Neuronal stem cell (in vitro differentiated cells): ENCODE measurements at regions not wholly inside any gene's neighbourhood (a gene's known extent, or its start where the extent isn't known, plus 50 kb on each side); places are given as distances from the start of the nearest gene placed in this dataset.

Experiments used
- DNase-seq: peaks from one replicate; pipeline ENCODE4 v3.0.0-alpha.2; 2013; ENCODE audit warnings: low spot score
- H2AFZ ChIP-seq: one replicate; pipeline ENCODE4 v1.6.1; 2013; ENCODE audit warnings: mild to moderate bottlenecking, low read length, inconsistent platforms
- H2AK5ac ChIP-seq: 2 replicates; pipeline ENCODE4 v1.6.1; 2013; ENCODE audit warnings: low read depth, mild to moderate bottlenecking, inconsistent platforms, low read length, moderate library complexity, mixed read lengths
- H2BK120ac ChIP-seq: 2 replicates; pipeline ENCODE4 v1.6.1; 2013; ENCODE audit warnings: low read depth, mild to moderate bottlenecking, inconsistent platforms, low read length, moderate library complexity, mixed read lengths
- H2BK12ac ChIP-seq: one replicate; pipeline ENCODE4 v1.6.1; 2013; ENCODE audit warnings: low read length, inconsistent platforms
- H2BK15ac ChIP-seq: 2 replicates; pipeline ENCODE4 v1.6.1; 2013; ENCODE audit warnings: mild to moderate bottlenecking, low read length, inconsistent platforms, mixed read lengths
- H2BK5ac ChIP-seq: one replicate; pipeline ENCODE4 v1.6.1; 2013; ENCODE audit warnings: inconsistent platforms, mild to moderate bottlenecking, low read length, moderate library complexity
- H3K14ac ChIP-seq: one replicate; pipeline ENCODE4 v1.6.1; 2013; ENCODE audit warnings: low read length, inconsistent platforms
- H3K18ac ChIP-seq: 2 replicates; pipeline ENCODE4 v1.6.1; 2013; ENCODE audit warnings: low read length, inconsistent platforms
- H3K23ac ChIP-seq: 2 replicates; pipeline ENCODE4 v1.6.1; 2013; ENCODE audit warnings: low read depth, mild to moderate bottlenecking, mixed read lengths, low read length, inconsistent platforms; ENCODE audit not compliant: poor library complexity
- H3K27ac ChIP-seq: replicated peaks from 3 replicates; pipeline ENCODE4 v1.5.1; 2013; ENCODE audit warnings: low read length, inconsistent platforms
- H3K27me3 ChIP-seq, 3 experiments: 2 replicates each; pipeline ENCODE4 v1.6.1; 2013; ENCODE audit warnings: low read length in 3 of 3, mild to moderate bottlenecking in 2 of 3, inconsistent platforms in 1 of 3, low read depth in 1 of 3, mixed read lengths in 1 of 3, moderate library complexity in 1 of 3; ENCODE audit not compliant: control insufficient read depth in 3 of 3, insufficient read depth in 3 of 3
- H3K36me3 ChIP-seq, 2 donors: replicated peaks in 1 of 2; 2 replicates each; pipeline ENCODE4 v1.6.1; 2013; ENCODE audit warnings: low read length in 2 of 2; ENCODE audit not compliant: control insufficient read depth in 2 of 2, insufficient read depth in 2 of 2
- H3K4ac ChIP-seq: 2 replicates; pipeline ENCODE4 v1.6.1; 2013; ENCODE audit warnings: inconsistent platforms, mild to moderate bottlenecking, low read length, moderate library complexity
- H3K4me1 ChIP-seq, 2 donors: 1 replicate in 1 of 2; 2 replicates in 1 of 2; pipeline ENCODE4 v1.6.1; 2013; ENCODE audit warnings: low read length in 2 of 2, low read depth in 1 of 2; ENCODE audit not compliant: control insufficient read depth in 2 of 2, insufficient read depth in 1 of 2
- H3K4me2 ChIP-seq: one replicate; pipeline ENCODE4 v1.6.1; 2013; ENCODE audit warnings: mild to moderate bottlenecking, low read length, inconsistent platforms; ENCODE audit not compliant: insufficient read depth, poor library complexity, severe bottlenecking
- H3K4me3 ChIP-seq, 2 donors: 2 replicates each; pipeline ENCODE4 v1.5.1; 2013; ENCODE audit warnings: low read length in 2 of 2, mild to moderate bottlenecking in 2 of 2, inconsistent platforms in 1 of 2, moderate library complexity in 1 of 2
- H3K79me1 ChIP-seq: one replicate; pipeline ENCODE4 v1.6.1; 2013; ENCODE audit warnings: low read depth, mild to moderate bottlenecking, inconsistent platforms, low read length, moderate library complexity
- H3K9ac ChIP-seq: one replicate; pipeline ENCODE4 v1.6.1; 2013; ENCODE audit warnings: mild to moderate bottlenecking, low read depth, low read length, inconsistent platforms; ENCODE audit not compliant: poor library complexity
- H3K9me3 ChIP-seq, 2 donors: replicated peaks in 1 of 2; 2 replicates each; pipeline versions ENCODE3 to v1.6.1; 2013; ENCODE audit warnings: low read length in 2 of 2, mild to moderate bottlenecking in 2 of 2, inconsistent platforms in 1 of 2, low read depth in 1 of 2, mixed read lengths in 1 of 2, moderate library complexity in 1 of 2; ENCODE audit not compliant: control insufficient read depth in 2 of 2, insufficient read depth in 1 of 2
- H4K8ac ChIP-seq: one replicate; pipeline ENCODE4 v1.6.1; 2013; ENCODE audit warnings: low read depth, mild to moderate bottlenecking, inconsistent platforms, low read length, moderate library complexity
- H4K91ac ChIP-seq: one replicate; pipeline ENCODE4 v1.6.1; 2013; ENCODE audit warnings: low read length, low read depth, mild to moderate bottlenecking, inconsistent platforms; ENCODE audit not compliant: poor library complexity
- WGBS, 2 donors: extraction: QIAGEN DNeasy Blood & Tissue Kit; methylation state at CpG; one replicate each; pipeline ENCODE4 v1.1.7; 2013; ENCODE audit warnings: missing lambda C conversion rate in 2 of 2, mixed read lengths in 1 of 2; ENCODE audit not compliant: insufficient read length in 2 of 2, insufficient replicate concordance in 1 of 2; ENCODE audit errors: extremely low coverage in 2 of 2; 5-methylcytosine and 5-hydroxymethylcytosine counted together

DNA sequence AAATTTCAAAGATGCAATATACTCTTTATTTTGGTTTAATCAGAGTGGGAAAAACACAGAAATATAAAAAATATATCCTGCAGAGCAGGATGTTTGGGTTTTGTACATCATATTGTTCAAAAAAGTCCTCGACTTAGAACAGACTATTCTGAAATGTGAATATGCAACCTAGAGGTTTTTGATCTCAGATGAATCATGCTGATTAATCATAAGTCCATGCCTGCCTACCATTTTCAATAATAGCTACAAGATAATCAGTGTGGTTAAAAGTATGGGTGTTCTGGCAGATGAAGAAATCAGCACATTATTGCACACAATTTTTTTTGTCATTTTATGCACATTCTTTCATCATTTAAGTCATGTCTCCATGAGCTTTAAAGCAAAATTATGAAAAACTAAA lies 1261.0 kb upstream of the NXPH2 start:
- Histone ChIP-seq H2AK5ac (no peak overlapping the region), H3K9me3 (peaks cover 0 to 2% of the 10 kb centered on the region in 2 donors), H2BK15ac (no peak overlapping the region), H3K4ac (no peak overlapping the region), H3K27ac (no peak overlapping the region), H2AFZ (no peak overlapping the region), H2BK5ac (no peak overlapping the region), H3K18ac (no peak overlapping the region), H4K91ac (no peak overlapping the region), H3K79me1 (no peaks in the 10 kb centered on the region), H3K27me3 (no peaks in the 10 kb centered on the region), H3K14ac (no peak overlapping the region), H3K23ac (no peak overlapping the region), H3K9ac (no peak overlapping the region), H2BK120ac (no peak overlapping the region), H3K4me2 (no peak overlapping the region), H3K36me3 (no peaks in the 10 kb centered on the region), H3K4me1 (no peaks in the 10 kb centered on the region), H4K8ac (no peak overlapping the region), H3K4me3 (no peak overlapping the region), H2BK12ac (no peak overlapping the region)
- no peak for DNase-seq
- WGBS, 2 donors = no CpG with 5 or more reads among the region's 1 CpG

DNA sequence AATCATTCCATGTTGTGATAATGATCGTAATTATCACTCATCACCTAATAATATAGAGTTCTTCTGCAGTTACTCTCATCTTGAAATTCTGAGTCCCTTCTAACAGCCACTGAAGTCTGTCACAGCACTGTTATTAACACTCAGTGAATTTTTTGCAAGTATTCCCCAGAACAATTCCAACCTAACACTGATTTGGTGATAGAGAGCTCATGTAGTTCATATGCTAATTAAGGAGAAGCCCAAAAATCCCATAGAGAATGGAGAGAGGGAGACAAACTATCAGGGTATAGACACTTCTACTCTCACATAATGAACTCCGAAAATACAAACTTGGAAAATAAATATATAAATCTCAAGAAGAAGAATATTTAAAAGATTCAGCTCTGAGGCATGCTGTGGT lies 1253.4 kb upstream of the NXPH2 start:
- no peak overlapping the region for H2BK120ac ChIP-seq
- no peak overlapping the region for H3K4ac ChIP-seq
- H3K18ac ChIP-seq = no peak overlapping the region
- no peak overlapping the region for H4K91ac ChIP-seq
- WGBS, 2 donors = no CpG with 5 or more reads among the region's 2 CpGs
- no peaks in the 10 kb centered on the region for H3K79me1 ChIP-seq
- H2BK12ac ChIP-seq = no peak overlapping the region
- H3K23ac ChIP-seq = no peak overlapping the region
- no peaks in the 10 kb centered on the region for H3K27me3 ChIP-seq
- DNase-seq = no peak
- no peak overlapping the region for H4K8ac ChIP-seq
- no peaks in the 10 kb centered on the region for H3K36me3 ChIP-seq
- peaks cover 0 to under 1% of the 10 kb centered on the region in 2 donors for H3K9me3 ChIP-seq
- no peak overlapping the region for H2AK5ac ChIP-seq
- H3K4me1 ChIP-seq = no peaks in the 10 kb centered on the region
- H2AFZ ChIP-seq = no peak overlapping the region
- no peak overlapping the region for H3K27ac ChIP-seq
- no peak overlapping the region for H3K9ac ChIP-seq
- no peak overlapping the region for H3K4me2 ChIP-seq
- H3K4me3 ChIP-seq = no peak overlapping the region
- H2BK15ac ChIP-seq = no peak overlapping the region
- H3K14ac ChIP-seq = no peak overlapping the region
- H2BK5ac ChIP-seq = no peak overlapping the region

DNA sequence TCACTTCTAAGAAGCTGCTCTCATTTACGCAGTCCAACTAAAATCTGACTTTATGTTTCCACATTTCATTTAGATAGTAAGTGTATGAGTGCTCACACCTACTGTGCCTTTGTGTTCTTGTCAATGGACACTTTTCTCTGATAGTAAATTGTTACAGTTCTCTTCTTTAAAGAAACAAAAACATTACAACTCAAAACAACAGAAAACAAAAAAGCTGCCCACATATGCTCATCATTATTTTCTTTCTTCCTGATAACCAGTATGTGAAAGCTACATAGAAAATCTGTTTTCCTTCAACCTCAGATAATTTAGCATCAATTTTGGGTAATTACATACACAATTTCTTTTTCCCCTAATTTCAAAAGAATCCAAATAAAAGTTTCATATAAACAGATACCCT lies 1247.8 kb upstream of the NXPH2 start:
- no CpG with 5 or more reads among the region's 1 CpG for WGBS, 2 donors

DNA sequence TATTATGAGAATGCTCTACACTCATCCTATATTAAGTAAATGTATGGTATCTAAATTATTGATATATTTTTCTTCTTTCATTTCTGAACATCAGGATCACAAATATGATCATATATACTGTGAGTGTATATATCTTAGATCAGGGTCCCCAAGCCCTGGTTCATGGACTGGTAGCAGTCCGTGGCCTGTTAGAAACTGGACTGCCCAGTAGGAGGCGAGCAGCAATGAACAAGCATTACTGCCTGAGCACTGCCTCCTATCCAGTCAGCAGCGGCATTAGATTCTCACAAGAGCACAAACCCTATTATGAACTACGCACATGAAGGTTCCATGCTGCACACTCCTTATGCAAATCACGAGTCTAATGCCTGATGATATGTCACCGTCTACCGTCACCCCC lies 1247.1 kb upstream of the NXPH2 start:
- no peak overlapping the region for H3K14ac ChIP-seq
- no peaks in the 10 kb centered on the region for H3K36me3 ChIP-seq
- no CpG with 5 or more reads among the region's 7 CpGs for WGBS, 2 donors
- no peak overlapping the region for H3K9ac ChIP-seq
- no peak overlapping the region for H4K91ac ChIP-seq
- no peak overlapping the region for H4K8ac ChIP-seq
- no peak overlapping the region for H2BK15ac ChIP-seq
- no peak overlapping the region for H2BK120ac ChIP-seq
- no peak overlapping the region for H3K4me2 ChIP-seq
- no peaks in the 10 kb centered on the region for H3K27me3 ChIP-seq
- H2AFZ ChIP-seq = no peak overlapping the region
- no peak overlapping the region for H2BK5ac ChIP-seq
- no peak overlapping the region for H2AK5ac ChIP-seq
- H2BK12ac ChIP-seq = no peak overlapping the region
- H3K9me3 ChIP-seq = no peaks in the 10 kb centered on the region
- no peak overlapping the region for H3K27ac ChIP-seq
- no peak for DNase-seq
- H3K4ac ChIP-seq = no peak overlapping the region
- H3K4me1 ChIP-seq = no peaks in the 10 kb centered on the region
- H3K23ac ChIP-seq = no peak overlapping the region
- H3K4me3 ChIP-seq = no peak overlapping the region
- no peak overlapping the region for H3K18ac ChIP-seq
- H3K79me1 ChIP-seq = no peaks in the 10 kb centered on the region

More for the DNA sequence above, 1247.8 kb upstream of the NXPH2 start:
- Histone ChIP-seq H3K36me3 (no peaks in the 10 kb centered on the region), H2BK120ac (no peak overlapping the region), H2BK15ac (no peak overlapping the region), H3K27me3 (no peaks in the 10 kb centered on the region), H3K4me3 (no peak overlapping the region), H4K91ac (no peak overlapping the region), H3K27ac (no peak overlapping the region), H3K4me1 (no peaks in the 10 kb centered on the region), H3K23ac (no peak overlapping the region), H2AK5ac (no peak overlapping the region), H3K4me2 (no peak overlapping the region), H3K9ac (no peak overlapping the region), H2BK12ac (no peak overlapping the region), H2AFZ (no peak overlapping the region), H3K18ac (no peak overlapping the region), H4K8ac (no peak overlapping the region), H3K79me1 (no peaks in the 10 kb centered on the region), H2BK5ac (no peak overlapping the region), H3K4ac (no peak overlapping the region), H3K9me3 (no peaks in the 10 kb centered on the region), H3K14ac (no peak overlapping the region)
- no peak for DNase-seq
